GM18873 (cell line): ENCODE measurements at regions not wholly inside any gene's neighbourhood (a gene's known extent, or its start where the extent isn't known, plus 50 kb on each side); places are given as distances from the start of the nearest gene placed in this dataset.

Source experiments
- ATAC-seq: cut with Tn5 transposase; IDR thresholded peaks from one replicate; pipeline ENCODE4 v1.9.1; 2021; ENCODE audit warnings: mild to moderate bottlenecking, moderate library complexity, moderate number of reproducible peaks; ENCODE audit not compliant: unreplicated experiment, low FRiP score

DNA sequence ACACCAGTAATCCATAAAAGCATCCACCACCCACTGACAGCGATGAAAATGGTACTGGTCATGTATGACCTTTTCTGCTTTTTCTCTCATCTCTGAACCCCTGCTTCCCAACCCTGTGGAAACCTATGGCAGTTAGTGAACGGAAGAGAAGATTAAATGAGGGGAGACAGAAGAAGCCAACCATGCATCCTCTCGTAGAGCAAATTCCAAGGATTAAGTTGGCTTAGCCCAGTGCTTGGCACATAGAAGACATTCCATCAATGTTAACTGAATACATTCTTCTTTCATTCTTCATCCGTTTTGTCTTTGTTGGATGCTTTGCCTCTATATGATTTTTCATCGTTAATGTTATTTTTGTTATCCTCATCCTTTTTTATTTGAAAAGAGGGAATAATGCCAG lies 339.7 kb upstream of the FLRT2 start:
- no peak for ATAC-seq

DNA sequence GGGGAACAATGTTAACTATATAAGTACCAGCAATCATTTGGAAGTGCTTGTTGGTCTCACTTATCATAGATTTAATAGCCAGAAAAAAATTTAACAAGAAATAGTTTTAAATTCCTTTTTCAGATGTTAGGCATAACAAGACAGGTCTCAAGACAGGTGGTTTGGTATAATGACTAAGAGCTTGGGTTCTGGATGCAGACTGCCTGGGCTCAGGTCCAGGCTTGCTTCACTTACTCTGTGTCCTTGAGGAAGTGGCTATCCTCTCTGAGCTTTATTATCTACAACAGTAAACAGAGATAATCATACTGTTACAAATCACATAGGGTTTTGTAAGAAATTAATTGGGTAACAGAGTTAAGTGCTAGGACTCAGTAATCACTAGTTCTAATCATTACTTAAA lies 338.0 kb upstream of the FLRT2 start:
- no peak for ATAC-seq

DNA sequence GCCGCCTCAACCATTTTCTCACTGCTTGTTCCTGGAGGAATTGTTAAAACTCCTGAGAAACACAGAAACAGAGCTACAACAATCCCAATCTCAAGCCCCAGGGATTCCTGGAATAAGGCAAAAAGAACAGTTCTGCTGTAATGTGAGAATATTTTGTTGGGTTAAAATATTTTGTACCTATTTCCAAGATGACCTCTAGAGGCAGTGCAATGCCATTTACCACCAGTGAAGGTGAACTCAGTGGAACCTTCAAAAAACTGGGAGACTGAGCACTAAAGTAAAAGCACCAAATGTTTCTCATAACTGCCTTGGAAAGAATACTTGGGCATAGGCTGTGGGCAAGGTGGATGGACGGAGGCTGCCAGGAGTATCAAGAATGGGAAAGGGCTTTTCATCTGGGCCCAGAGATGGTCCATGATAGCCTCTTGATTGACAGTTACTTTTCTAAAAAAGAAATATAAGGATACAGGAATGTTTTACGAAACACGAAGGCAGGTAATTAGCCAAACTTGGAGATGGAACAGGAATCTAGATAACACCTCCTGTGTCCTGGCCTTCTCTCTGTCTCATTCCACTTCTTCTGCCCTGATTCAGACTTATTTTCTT lies 334.0 kb upstream of the FLRT2 start:
- no peak for ATAC-seq

DNA sequence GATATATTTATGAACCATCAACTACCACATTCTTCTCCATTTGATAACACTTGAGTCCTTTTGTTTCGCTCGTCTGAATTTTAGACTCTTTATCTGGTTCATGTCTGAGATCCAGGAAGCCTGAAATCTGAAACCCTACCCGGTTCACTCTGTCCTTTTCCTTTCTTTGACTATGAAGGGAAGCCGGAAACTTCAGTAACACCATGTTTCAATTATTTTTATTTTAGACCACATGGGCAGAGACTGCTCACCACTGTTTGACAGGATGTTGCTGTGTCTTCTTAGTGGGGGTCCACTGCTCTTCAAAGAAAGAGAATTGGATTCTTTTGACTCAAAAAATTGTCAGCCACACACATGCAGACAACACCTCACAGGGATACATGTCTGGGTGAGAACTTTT lies 331.9 kb upstream of the FLRT2 start:
- ATAC-seq = no peak

DNA sequence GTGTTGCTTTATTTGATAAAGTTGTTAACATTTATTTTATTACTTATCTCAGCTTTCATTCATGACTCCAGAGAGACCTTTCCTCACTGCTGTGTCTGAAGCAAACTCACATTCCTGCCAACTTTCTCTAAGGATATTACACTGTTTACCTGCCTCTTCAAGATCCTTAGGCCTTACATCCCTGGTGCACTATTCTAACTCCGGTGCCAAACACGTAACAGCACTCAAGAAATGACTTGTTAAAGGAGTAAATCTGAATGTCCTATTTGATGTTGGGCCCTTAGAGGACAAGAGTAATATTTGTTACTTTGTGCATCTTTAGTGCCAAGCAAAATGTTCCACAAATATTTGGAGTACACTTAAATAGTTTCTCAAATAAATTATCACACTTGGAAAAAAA lies 324.1 kb upstream of the FLRT2 start:
- no peak for ATAC-seq

DNA sequence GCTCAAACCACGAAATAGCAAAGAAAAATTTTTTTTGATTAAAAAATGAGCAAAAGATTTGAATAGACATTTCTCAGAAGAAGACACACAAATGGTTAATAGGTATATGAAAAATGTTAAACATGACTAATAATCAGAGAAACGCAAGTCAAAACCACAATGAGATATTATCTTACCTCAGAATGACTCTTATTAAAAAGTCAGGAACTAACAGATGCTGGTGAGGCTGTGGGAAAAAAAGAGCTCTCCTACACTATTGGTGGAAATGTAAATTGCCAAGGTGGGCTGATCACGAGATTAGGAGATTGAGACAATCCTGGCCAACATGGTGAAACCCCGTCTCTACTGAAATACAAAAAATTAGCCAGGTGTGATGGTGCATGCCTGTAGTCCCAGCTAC lies 315.5 kb upstream of the FLRT2 start:
- ATAC-seq = no peak

DNA sequence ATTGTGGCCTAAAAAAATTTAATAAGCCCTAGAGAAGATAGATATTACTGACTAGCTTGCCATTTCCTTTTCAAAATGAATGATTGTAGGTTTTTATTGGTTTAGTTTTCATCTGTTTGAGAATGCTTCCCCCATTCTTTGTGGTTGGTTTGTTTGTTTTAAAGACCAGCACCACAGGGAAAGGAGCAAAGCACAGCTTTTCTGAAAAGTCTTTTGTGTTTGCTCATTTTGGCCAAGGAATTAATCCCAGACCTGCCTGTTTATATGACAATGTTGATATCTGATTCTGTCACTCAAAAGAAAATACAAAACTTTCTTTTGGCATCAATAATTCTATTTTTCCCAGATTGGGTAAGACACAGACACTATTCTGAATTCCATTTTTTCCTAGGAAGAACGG lies 312.5 kb upstream of the FLRT2 start:
- no peak for ATAC-seq

DNA sequence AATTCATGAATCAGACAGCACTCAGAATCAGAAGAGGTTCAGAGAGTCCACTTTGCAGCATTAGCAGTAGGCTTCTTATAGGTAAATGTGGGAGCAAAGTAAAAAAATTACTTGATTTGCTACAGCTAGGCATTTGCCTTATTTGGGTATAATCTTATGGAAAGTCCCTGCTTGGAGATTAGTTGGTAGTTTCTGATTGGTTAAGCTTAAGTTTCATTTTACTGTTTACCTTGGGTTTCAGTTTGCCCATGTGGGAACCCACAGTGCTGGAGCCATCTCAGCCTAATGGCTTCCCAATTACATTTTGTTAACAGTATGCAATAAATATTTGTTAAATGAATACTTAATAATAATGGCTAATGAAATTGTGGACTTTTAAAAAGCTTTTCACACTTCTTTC lies 311.0 kb upstream of the FLRT2 start:
- ATAC-seq = no peak

DNA sequence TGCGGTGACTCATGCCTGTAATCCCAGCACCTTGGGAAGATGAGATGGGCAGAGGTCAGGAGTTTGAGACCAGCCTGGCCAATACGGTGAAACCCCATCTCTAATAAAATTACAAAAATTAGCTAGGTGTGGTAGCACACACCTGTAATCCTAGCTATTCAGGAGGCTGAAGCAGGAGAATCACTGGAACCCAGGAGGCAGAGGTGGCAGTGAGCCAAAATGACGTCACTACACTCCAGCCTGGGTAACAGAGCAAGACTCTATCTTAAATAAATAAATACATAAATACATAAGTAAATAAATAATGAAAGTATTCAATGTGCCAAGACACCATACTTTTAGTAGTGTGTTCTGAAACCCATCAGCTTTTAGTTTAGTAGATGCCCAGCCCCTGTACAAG lies 308.1 kb upstream of the FLRT2 start:
- ATAC-seq = no peak

DNA sequence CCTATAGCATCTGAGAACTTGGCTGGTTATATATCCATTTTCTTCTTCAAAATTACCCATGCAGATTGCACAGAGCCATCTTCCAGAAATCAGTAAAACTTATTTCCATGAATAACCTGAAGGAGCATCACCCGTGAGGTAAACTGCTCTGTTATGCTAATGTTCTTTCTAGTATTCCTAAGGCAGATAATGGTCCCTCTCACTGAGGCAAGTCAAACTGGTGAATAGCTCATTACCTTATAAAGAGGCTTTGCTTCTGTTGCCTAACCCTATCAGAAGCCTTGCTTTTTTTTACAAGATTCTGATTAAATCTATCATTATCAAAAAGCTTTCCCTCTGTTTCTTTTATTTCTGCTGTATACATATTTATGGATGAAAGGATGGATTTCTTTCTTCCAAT lies 307.6 kb upstream of the FLRT2 start:
- no peak for ATAC-seq

DNA sequence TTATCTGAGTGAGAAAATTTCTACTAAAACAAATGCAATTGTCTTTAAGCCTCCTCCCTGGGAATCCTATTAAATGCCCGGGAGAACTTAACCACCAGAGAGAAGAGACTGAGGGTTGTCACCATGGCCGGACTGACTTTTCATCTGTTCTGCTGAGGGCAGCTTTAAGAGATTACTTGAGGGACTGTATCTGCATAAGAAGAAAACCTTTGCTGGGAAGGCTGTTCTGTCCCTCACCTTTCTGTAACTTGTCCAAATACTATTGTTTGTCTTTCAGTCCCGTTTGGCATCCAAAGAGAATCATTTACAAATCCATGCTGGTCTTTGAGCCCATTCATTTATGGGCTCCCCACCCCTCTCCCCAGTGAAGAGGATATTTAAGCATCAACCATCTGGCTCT lies 306.3 kb upstream of the FLRT2 start:
- no peak for ATAC-seq

DNA sequence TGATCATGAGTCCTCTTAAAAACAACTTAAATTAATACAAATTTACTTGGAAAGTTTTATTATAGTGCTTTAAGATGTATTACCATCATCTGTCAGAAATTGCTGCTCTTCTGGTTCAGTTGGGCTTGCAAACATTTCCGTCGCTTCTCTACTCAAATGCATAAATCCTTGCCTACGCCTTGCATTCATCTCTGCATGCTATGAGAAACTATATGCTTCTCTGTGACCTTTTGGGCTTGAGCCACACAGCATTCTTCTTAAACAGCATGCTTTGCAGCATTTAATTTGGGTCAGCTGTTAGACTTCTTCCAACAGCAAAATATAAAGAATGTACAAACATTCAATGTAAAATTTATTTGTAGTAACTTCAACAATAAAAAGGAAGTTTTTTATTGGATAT lies 305.7 kb upstream of the FLRT2 start:
- ATAC-seq = no peak

DNA sequence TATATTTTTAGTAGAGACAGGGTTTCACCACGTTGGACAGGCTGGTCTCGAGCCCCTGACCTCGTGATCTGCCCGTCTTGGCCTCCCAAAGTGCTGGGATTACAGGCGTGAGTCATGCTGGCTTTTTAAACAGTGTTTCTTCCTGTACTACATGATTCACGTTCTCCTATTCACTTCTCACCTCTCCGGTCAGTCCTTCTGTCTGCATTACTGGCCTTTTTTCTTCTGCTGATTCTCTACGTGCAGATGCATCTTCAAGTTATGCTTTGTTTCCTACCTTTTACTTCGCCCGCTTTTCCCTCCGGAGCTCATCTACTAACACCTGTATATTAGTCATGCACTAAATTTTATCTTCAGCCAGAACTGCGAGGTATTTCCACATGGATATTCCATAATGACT lies 296.2 kb upstream of the FLRT2 start:
- ATAC-seq = no peak

DNA sequence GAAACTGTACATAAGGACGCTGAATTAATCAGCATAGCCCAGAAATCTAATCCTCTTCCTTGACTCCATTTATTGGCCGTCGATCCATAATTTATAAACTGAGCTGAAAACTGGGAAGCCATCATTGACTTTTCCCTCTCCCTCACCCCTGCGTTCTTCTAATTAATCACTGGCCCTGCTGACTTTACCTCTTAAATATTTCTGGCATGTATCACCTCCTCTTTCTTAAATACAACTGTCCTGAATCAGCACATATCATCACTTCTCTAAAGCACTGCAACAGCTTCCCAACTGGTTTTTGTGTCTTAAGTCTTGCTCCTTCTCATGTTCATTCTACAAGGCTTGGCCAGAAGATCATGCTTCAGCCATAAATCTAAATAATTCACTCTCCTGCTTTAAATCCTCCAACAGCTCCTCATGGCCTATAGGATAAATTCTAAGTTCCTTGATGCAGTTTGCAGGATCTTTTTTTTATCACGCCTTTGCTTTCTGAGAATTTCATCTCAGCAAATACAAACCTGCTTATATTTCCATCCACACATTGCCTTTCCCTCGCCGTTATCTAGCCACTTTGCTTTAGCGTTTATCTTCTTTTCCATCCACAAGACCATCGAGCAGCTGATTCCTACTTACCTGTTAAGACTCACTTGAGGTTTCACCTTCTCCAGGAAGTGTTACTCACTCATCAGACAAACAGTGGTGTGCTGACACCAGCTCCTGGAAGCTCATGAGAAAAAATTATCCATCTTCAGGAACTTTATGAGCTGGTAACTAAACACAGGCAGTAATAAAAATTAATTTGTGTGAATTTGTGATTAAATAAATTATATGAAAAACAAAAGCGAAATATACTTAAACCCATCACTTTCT lies 295.6 kb upstream of the FLRT2 start:
- no peak for ATAC-seq

DNA sequence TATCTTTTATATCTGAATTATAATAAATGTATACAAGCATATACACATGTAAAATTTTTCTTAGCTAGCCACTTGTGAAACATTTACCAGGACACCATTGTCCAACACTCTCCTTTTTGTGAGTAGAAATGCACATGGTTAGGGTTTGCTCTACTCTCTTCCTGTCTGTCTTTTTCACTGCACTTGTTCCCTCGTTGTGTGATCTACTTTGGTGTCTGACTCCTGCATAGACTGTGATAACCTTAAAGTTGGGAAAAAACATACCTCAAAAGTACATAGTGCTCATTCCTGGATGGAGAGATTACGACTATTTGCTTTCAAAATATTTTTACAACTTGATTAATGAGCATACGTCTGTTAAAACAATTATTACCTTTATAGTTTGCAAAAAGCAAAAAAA lies 294.1 kb upstream of the FLRT2 start:
- no peak for ATAC-seq

DNA sequence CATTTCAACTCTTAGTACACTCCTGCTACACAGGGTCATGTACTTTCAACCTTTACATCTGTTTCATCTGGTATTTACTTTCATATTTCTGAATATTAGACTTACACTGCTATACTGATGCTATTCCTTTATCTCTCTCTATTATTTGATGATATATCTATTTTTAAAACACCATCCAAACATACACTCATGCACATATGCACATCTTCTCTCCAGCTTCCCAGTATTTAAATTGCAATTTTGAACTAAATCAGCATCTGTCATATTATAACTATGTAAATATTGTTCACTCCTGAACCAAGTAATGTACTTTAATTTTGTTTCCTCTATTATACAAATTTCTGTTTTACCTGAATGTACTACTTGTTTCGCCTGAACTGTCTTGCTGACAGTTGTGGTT lies 293.6 kb upstream of the FLRT2 start:
- no peak for ATAC-seq

DNA sequence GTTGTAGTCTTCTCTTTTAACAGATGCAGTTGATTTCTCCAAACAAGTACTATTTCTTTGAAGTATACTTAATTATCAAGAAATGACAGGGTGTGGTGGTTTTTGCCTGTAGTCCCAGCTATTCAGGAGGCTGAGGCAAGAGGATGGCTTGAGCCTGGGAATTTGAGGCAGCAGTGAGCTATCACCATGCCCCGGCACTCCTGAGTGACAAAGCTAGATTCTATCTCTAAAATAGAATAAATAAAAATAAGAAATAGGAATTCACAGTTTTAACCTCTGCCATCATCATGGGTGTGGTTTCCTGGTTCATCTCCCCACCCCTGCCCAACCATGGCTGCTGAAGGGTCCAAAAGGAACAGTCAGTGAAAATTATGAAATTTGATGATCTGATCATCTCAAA lies 290.2 kb upstream of the FLRT2 start:
- ATAC-seq = no peak

DNA sequence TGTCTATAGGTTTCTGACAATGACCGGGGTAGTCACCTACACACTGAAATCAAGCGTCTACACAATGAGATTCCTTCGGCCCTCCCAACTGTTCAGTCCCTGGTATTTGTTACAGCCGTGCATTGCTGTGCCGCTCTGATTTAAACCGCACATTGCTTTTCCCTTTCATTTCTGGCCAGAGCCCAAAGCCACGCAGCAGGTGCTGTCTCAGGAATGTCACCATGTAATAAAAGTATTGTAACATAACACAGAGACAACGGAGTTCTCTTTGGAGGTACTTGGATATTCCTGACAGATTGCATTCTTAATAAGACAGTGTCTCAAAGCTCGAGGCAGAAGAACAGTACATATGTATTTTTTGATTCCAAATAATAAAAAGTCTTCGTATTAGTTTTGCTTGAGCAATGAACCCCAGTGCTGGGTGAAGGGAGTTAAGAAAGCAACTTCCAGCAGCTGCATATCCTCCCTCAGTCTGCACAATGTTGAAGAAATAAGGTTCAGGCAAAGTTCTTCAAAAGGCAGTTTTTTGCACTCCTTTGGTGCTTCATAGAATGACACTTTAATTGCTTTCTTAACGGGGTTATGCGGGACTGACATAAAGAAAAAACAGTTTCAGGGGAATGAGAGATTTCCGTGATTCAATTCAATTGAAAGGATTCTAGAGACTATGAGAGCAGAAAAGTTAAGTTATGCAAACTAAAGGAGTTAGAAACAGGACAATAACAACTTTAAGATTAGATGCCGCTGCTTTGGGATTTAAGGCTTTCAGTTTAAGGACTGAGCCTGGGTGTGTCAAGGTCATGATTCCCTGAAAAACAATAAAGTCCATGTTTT lies 288.7 kb upstream of the FLRT2 start:
- no peak for ATAC-seq

DNA sequence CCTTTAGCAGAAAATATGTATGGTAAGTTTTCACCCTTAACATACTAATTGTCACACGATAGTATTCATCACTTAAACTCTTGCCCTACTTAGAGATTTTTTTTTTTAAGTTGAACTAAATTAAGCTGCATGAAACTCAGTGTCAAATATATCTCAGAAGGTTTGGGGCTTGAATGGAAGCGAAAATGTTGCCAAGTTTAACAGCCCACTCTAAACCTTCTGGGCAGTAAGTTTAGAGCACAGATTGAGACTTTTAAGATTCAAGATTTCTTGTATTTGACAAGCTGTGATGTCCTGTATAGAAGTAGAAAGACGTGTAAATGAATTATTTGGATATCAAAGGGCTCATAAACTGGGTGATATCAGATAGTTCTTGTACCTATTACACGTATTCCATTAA lies 287.3 kb upstream of the FLRT2 start:
- no peak for ATAC-seq

DNA sequence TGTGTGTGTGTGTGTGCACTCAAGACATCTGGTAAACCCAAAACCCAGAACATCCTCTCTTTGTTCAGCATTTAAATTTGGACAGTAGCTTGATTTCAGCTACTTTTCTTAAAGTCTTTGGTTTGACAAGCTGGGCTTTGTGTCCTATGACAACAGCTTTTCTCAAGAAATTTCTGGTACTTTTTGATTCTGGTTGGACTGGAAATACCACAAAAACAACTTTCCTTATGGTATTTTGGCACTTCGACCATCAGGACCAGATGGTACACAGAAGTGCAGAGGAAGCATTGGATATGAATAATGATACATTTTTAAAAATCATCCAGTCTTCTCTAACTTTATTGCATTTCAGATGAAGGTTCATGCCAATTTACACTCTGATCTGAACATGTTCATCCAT lies 286.6 kb upstream of the FLRT2 start:
- no peak for ATAC-seq

DNA sequence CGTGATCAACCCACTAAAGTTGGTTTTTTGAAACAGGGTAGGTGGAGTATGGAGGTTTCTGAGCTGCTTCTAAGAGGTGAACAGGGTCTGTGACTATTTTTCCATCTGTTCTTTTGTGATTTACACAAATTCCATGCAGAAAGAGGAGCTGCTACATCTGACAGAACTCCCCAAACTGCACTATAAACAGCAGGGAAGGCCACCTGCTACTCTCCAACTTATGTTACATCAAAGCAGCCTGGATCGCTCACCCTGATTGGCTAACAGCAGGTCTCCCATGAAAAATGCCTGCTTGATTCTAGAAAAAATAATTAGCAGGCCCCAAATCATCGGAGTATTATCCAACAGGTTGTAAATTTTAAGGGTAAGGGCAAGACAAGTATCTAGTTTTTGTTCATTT lies 282.9 kb upstream of the FLRT2 start:
- ATAC-seq = no peak
